GM12874 (cell line): ENCODE measurements at regions not wholly inside any gene's neighbourhood (a gene's known extent, or its start where the extent isn't known, plus 50 kb on each side); places are given as distances from the start of the nearest gene placed in this dataset.

Source experiments
- CTCF ChIP-seq: IDR thresholded peaks from 2 replicates; pipeline ENCODE4 v1.5.1; 2011; ENCODE audit warnings: low read depth, mild to moderate bottlenecking, control low read depth, low read length, moderate library complexity; ENCODE audit not compliant: insufficient read depth

GRCh38 chr3:4071481-4072184 is 231.5 kb upstream of the SETMAR start:
- no peak for TF ChIP-seq CTCF

- TF ChIP-seq CTCF, result no peak
These were observed 225.2 kb upstream of the SETMAR start for GRCh38 chr3:4077950-4078349.

- TF ChIP-seq CTCF, result no peak
These were observed 224.3 kb upstream of the SETMAR start for GRCh38 chr3:4078903-4079302.

GRCh38 chr3:4079339-4080195 is 223.6 kb upstream of the SETMAR start:
- no peak for TF ChIP-seq CTCF

GRCh38 chr3:4083225-4084015 is 219.7 kb upstream of the SETMAR start:
- TF ChIP-seq CTCF, result no peak

- TF ChIP-seq CTCF, result no peak
These were observed 218.9 kb upstream of the SETMAR start for GRCh38 chr3:4084271-4084670.

- no peak for TF ChIP-seq CTCF
These were observed 211.4 kb upstream of the SETMAR start for GRCh38 chr3:4091786-4092185.
